Right ventricle myocardium inferior (tissue), 1 donor: ENCODE measurements at regions not wholly inside any gene's neighbourhood (a gene's known extent, or its start where the extent isn't known, plus 50 kb on each side); places are given as distances from the start of the nearest gene placed in this dataset.

Experiments
- ATAC-seq: fragments of 200-7000 bp; cut with Tn5 transposase; one replicate; pipeline ENCODE4 v1.9.1; 2020; ENCODE audit warnings: mild to moderate bottlenecking, moderate library complexity
- DNase-seq: peaks from one replicate; pipeline ENCODE4 v3.0.0; 2021; ENCODE audit errors: missing footprints
- intact Hi-C: fragments of 100-400 bp; cut with DNase I; formaldehyde crosslinking; loops from one replicate; pipeline ENCODE4 v1.11.0; 2022
- donor health status: DM: no; HTN: yes; CAD: no; lungs with severe emphysema.

DNA sequence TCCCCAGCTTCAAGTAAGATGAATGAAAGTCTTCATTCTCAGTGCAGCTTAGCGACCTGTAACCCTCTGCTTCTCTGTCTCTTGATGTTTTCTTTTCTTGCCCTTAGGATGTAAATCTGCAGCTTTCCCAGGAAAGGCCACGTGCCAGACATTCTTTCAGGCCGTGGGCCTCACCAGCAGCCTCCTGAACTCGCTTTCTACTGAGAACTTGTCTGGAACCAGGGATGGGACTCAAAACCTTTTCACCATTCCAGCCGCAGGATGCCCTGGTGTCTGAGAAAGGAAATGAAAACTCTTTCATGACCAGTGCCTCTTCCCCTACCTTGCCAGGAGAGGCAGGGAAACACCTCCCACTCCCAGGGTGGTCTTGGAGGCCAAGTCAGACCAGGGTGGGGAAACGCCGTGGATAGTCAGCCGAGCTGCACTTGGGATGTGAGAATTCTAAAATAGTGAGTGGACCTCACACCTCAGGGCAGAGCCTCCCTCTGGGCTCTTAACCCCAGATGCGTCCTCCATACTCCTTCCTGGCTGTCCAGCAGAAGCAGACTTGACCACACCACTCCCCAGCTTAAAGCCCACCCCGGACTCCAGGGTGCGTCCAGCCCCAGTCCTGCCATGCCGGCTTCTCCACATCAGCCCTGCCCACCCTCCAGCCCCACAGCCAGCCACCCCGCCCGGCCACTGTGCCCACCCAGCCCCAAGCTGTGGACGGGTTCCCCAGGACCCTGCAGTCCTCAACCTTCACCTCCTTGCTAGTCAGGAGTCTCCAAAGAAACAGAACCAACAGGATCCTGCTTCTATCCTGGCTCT is 115.5 kb downstream of the TWIST2 start:
- ATAC-seq (no peak), DNase-seq (no peak)
- intact Hi-C loops, result no loop called here

DNA sequence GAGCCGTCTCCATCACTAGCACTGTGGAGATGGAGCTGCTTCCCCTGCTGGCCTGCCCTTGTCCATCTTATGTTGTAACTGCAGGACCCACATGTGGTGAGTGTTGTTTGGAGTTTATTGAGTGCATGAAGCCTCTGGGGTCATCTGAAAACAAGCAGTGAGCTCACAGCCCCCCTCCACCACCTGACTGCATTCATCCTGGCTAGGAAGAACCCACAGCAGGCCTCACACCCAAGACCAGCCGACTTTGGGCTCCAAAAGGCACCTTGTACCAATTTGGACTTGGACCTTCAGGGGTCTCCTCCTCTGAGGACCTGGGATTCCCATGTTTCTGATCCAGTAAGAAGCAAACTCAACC is 116.1 kb downstream of the TWIST2 start:
- intact Hi-C loops, result no loop called here
- DNase-seq, result no peak
- no peak for ATAC-seq

DNA sequence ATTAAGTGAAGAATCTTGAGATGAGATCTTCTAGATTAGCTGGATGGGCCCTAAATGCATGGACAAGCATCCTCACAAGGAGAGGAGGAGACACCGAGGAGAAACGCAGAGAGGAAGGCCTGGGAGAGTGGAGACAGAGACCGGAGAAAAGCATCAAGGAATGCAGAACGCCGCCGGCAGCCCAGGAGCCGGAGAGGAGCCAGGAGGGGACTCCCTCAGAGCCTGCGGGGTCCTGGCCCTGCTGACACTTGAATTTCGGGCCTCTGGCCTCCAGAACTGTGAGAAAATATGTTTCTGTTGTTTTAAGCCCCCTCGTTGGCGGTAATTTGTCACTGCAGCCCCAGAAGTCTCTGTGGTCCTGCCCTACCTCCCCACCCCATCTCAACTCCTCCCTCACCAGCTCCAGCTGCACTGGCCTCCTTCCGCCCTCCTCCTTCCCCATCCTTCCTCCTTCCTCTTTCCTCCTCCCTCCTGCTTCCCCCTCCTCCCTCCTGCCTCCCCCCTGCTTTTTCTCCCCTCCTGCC is 116.7 kb downstream of the TWIST2 start:
- no peak for DNase-seq
- ATAC-seq, result no peak

DNA sequence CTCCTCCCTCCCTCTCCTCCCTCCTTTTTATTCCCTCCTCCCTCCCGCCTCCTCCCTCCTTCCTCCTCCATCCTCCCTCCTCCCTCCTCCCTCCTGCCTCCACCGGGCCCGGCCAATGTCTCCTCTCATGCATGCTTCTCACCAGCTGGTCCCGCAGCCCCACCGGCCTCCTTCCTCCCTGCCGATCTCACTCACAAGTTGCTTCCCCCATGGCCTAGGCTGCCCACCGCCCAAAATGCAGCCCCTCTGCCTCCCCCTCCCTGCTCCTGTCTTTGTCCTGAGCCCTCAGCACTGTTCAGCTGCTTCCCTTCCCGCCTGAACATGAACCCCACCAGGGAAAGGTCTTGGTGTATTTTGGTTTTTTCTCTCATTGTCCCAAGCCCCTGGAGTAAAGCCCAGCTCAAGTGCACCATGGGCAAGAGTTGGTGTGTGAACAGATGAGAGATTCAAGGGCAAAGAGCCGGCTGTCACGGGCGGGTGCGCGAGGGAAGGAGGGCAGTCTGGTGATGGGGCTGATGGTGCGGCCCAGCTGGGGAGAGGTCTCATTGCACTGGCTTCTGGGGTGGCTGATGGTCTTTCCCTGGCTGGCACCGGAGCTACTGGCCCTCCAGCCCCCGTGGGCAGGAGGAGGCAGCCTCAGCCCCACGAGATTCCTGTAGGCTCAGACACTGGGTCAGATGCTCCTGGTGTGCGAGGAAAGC is 117.6 kb downstream of the TWIST2 start:
- ATAC-seq (no peak), DNase-seq (no peak)
- intact Hi-C loops, result no loop called here

More for the DNA sequence above, 116.7 kb downstream of the TWIST2 start:
- intact Hi-C loops, result no loop called here

DNA sequence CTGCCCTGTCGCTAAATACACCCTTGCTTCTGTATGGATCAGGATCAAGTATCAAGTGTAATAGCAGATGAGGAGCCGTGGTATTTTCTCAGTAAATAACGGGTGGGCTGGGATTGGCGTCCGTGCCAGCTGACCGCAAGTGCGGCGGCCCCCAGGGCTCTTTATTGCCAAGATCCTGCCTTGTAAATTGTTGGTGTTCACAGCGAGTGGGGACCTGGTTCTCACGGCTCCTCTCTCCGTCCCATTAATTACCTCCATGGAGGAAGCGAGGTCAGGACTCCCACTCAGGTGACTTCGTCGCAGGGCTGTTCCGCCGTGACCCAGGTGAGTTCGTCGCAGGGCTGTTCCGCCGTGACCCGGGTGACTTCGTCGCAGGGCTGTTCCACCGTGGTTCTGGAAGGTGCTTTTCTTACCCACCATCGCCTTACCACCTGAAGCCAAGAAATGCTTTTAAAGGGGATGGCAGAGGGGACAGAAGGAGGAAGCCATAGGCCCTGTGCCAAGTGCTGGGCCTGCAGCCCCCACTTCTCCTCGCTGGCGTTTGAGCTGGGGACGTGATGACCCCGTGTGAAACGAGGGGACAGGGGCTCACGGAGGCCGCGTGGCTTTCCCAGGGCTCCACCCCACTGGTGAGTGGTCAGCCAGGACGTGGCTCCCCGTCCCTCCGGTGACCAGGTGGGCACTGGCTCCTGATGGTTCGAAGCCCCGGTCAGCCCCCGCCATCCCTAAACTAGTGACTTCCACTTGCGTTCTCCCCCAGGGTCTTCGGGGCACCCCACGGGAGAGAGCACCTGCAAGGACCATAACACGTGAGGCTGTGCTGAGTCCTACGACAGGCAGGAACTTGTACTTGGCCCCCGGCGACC is 118.4 kb downstream of the TWIST2 start:
- ATAC-seq (no peak), DNase-seq (no peak)
- intact Hi-C loops, result no loop called here

DNA sequence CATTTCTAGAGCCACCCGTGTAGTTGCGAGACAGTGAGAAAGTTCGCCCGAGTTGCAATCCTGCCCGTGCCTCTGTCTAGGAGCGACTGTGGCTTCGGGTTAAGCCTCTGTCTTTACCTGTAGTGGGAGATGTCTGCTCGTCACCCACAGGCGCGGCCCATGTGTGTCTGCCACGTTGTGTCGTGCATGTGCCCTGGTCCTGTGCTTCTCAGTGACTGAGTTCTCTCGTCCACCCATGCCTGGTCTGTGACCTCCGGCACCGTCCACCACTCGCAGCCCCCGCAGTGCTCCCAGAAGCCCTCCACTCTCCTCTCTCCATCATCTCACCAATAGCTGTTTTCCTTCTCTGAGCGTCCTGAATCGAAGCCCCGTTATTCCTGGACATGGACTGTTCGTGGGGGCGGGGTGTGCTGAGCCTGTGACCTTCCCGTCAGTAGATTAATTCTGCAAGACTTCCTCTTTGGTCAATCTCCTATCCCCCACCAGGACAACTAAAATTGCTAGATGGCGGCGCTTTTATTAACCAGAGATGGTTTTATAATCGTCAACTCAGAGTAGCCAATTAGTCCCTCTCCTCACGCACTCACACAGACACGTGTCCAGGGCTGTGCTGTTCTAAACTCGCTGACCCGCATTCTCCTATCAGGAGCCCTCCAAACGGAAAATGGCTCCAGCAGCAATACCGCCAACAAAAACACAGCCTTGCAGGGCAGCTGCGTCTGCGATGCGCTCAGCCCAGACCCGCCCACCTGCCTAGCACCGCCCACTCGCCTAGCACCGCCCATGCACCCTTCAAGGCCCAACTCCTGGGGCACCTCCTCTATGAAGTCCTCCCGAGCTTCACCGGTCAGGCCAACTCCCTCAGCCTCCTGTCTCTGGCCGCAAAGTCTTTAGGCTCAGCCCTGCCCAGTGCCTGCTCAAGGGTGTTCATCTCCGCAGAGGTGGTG is 119.4 kb downstream of the TWIST2 start:
- DNase-seq (no peak), ATAC-seq (no peak)
- intact Hi-C loops, result no loop called here

DNA sequence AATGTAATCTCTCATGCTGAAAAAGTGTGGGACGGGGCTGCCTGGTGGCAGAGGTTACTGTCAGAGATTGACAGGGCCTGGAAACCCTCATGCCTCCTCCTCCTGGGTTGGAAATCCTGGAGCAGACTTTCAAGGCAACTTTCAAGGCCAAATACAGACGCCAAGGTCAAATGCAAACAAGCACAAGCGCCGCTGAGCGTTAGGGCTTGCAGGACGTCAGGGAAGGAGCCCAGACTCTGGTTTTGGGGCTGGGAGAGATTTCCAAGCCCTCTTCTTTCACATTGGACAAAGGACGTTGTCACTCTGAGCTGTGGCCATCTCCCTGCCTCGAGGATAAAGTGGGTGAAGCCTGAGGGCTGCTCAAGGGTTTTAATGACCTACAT is 120.1 kb downstream of the TWIST2 start:
- DNase-seq (no peak), ATAC-seq (no peak)
- intact Hi-C loops, result no loop called here

DNA sequence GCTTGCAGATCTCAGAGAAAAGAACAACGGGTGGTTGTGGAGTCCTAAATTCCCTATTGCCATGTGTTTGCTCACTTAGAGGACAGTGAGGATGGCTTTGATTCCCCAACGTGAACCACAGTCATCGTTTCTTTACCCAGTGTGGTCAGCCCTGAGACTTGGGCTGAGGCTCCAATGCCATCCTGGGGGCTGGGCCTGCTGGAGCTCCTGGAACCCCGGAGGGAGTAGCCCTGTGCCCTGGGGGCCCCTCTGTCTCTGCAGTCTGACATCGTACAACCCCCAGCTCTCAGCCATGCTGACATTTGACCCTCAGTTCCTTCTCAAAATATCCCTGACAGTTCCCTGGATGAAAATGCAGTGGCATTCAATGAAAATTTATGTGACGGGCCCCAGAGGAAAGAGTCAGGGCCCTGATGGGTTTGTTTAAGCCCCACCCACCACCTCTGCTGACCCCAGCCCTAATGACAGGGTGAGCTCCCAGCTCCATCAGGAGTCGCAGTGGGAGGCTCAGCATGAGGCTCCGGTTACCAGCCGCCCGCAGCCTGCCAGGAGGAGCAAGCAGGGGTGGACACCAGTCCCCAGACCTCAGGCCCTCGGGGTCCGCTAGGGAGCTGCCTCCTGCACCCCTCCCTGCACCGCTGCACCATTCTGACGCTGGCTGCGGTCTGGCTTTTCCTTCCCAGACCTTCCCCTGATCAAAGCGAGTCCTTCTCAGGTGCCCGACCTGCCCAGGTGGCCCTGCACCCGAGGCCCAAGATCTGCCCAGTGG is 120.9 kb downstream of the TWIST2 start:
- intact Hi-C loops, result no loop called here
- DNase-seq (no peak), ATAC-seq (no peak)

DNA sequence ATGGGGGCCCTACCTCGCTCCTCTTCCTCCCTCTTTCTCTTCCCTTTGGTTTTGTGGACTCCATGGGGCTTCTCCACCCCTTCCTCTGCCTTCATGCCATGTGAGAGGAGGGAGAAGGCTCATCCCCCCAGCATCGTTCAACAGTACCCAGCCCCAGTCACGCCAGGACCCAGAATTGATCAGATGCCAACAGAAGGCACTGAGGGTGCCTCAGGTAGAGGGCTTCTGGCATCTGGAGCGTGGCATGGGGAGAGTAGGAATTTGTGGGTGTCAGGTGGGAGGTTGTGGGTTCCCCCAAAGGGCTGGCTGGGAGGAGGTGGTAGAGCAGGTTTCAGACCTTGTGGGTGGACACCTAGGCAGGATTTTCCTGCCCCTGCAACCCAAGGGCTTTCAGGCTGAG is 122.0 kb downstream of the TWIST2 start:
- DNase-seq, result no peak
- intact Hi-C loops, result loop anchor here (5.0 kb wide), 1 partner anchor 613 kb away; no protein-coding TSS in a partner anchor

DNA sequence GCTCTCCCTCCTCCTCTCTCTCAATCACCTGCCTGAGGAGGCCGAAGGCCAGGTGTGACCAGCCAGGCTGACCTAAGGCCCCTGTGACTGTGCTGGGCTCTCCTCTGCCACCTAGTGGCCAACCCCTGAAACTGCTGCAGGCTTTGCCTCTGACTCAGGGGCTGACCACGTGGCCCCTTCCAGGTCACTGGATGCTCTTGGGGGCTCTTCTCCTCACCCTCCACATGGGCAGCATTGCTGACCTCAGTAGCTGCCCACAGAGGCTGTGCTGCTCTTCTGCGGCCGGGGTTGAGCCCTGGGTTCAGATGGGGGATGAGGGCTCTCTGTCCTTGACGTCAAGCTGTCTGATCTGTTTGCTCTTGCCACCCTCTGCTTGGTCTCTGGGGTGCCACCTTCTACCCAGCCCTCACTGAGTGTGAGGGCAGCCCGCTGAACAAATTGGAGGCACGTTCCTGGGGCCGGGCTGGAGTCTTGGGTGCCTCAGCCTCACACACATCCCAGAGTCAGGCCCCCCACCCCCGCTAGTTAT is 122.7 kb downstream of the TWIST2 start:
- intact Hi-C loops, result loop anchor here (5.0 kb wide), 1 partner anchor 613 kb away; no protein-coding TSS in a partner anchor
- DNase-seq (peak; percentile 82), ATAC-seq (peak; percentile 63)

More for the DNA sequence above, 122.0 kb downstream of the TWIST2 start:
- no peak for ATAC-seq

DNA sequence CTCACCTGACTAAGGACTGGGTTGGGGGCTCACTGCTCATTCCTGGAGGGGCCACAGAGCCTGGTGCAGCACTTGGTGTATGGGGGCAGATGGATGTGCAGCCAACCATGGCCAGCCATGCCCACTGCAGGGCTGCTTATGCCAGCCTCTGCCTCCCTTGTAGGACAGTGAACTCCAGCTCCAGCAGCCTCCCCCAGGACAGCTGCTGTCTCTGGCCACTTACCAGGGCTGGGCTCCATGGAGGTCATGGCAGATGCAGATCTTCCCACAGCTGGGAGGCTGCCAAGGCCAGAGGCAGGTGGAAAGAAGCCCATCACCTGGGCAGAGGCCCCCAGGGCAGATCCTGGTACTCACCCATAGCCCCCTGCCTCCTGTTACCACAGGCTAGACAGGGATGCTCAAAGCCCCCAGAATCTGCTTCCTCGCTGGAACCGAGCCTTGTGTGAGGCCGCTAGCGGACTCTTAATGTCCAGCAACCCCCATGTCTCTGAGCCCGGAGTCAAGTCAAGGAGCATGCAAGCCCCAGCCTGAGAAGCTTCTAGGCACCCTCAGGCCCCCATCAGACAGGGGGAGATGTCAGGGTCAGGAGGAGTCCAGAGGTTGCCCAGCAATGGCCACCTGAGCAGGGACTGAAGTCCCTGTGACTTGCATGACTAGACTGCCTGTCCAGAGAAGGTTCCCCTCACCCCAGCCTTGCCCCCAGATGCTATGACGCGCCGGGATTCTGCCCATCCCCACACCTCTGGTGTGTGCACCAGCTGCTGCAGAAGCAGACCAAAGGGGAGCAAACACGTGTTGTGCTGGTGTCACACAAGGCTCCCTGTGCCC is 123.6 kb downstream of the TWIST2 start:
- intact Hi-C loops, result loop anchor here (5.0 kb wide), 1 partner anchor 614 kb away; no protein-coding TSS in a partner anchor
- no peak for ATAC-seq

DNA sequence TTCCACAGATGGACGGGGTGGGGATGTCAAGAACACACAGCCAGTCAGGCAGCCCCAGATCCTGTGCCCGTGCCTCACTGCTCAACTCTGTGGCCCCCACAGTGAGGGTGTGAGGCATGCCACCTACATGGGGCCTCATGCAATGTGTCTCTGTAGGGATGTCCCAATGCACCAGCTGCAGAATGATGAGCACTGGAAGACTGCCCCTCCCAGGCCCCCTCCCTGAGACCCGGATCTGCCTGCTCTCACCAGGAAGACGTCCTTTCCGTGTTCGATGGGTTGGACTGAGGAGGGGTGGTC is 124.2 kb downstream of the TWIST2 start:
- ATAC-seq, result no peak
- DNase-seq, result no peak
- intact Hi-C loops, result loop anchor here (5.0 kb wide), 1 partner anchor 615 kb away; no protein-coding TSS in a partner anchor

More for the DNA sequence above, 123.6 kb downstream of the TWIST2 start:
- DNase-seq, result peak; percentile 32

DNA sequence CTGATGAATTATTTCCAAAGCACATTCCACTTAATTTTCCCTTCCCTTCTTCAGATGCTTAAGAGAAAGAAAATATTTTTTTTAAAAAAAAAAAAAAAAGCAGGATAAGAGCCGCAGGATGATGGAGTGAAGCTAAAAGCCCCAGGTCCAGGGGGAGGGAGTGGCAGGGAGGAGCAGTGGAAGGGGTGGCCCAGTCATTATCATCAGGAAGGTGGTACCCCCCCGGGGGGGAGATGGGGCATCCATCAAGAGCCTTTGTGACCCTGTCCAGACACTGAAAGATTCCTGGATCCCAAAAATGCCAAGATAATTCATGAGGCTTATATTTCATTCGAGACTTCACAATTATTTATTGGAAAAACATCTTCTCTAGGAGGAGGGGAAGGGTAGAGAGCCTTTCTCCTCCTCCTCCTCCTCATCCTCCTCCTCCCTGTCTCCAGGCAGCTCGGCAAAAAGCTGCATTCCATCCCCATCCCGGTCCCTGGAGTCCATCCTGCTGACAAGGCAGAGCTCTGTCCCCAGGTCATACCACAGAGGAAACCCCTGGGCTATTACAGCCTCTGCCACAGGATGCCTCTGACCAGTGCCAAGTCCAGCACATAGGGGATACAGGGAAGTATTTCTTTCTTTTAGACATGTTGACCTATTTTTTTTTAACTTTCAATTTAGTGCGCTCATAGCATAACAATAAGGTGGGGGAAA is 125.3 kb downstream of the TWIST2 start:
- intact Hi-C loops, result loop anchor here (5.0 kb wide), 1 partner anchor 616 kb away; no protein-coding TSS in a partner anchor
- ATAC-seq (no peak), DNase-seq (no peak)

DNA sequence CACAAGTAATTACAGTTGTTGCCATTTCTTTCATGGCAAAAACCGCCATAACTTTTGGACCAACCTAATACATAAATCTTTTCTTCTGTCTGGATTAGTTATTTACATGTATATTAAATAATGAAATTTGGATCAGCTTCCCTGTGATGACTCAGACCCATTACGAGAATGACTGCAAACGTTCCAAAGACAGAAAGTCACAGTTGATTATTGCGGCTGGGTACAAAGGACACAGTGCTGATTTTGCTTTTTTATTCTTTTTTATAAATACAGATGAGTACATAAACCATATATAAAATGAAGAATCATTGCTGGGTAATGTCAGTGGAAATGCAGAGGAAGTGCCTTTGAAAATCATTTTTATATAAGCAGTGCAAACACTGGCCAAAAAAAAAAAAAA is 126.2 kb downstream of the TWIST2 start:
- ATAC-seq, result no peak
- intact Hi-C loops, result loop anchor here (5.0 kb wide), 1 partner anchor 617 kb away; no protein-coding TSS in a partner anchor

DNA sequence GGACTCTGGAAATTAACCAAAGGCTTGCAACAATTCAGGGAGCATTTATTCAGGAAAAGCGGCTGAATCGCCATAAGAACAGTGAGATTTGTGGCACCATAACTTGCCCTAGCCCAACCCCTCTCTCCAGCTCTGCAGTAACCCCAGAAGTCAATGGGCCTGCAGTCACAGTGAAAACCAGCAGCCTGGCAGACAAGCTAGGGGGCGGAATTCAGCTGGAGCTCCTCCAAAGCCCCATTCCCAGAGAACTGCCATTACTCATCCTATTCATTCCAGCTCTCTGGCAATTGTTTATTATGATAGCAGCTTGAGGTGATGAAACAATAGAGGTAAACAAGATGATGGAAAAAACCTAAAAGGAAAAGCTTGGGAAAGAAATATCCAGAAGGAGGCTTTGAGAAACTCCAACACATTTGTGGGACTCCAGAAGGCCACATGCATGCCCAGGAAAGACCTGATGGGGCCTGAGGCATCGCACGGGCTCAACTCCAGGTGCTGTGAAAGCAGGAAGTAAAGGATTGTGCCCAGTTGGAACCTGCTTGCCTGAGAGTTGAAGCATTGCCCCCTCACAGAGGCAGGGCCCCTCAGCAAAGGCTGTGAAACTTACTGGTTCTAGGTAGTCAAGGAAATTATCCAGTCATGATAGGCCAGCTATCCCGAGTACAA is 126.7 kb downstream of the TWIST2 start:
- ATAC-seq (no peak), DNase-seq (no peak)
- intact Hi-C loops, result loop anchor here (5.0 kb wide), 1 partner anchor 617 kb away; no protein-coding TSS in a partner anchor

More for the DNA sequence above, 126.2 kb downstream of the TWIST2 start:
- no peak for DNase-seq
